Mucosa of rectum (tissue), 2 donors: ENCODE measurements at regions not wholly inside any gene's neighbourhood (a gene's known extent, or its start where the extent isn't known, plus 50 kb on each side); places are given as distances from the start of the nearest gene placed in this dataset.
"Not testable (repeated sequence)": the region's sequence is repeated elsewhere in the genome, so short reads cannot be mapped to it uniquely, and the experiment has no call there.

Experiments
- H3K27ac ChIP-seq, 2 donors: one replicate each; pipeline ENCODE4 v1.7.0; 2013; ENCODE audit warnings: inconsistent platforms in 2 of 2, low read depth in 2 of 2, low read length in 2 of 2
- H3K27me3 ChIP-seq, 2 donors: one replicate each; pipeline ENCODE4 v1.7.0; 2013; ENCODE audit warnings: low read length in 2 of 2; ENCODE audit not compliant: control insufficient read depth in 2 of 2, insufficient read depth in 2 of 2
- H3K36me3 ChIP-seq, 2 donors: one replicate each; pipeline ENCODE4 v1.7.0; 2013; ENCODE audit warnings: low read length in 2 of 2; ENCODE audit not compliant: control insufficient read depth in 2 of 2, insufficient read depth in 2 of 2
- H3K4me1 ChIP-seq, 2 donors: one replicate each; pipeline ENCODE4 v1.7.0; 2013; ENCODE audit warnings: low read length in 2 of 2, mild to moderate bottlenecking in 1 of 2; ENCODE audit not compliant: control insufficient read depth in 2 of 2, insufficient read depth in 2 of 2
- H3K4me3 ChIP-seq, 2 donors: one replicate each; pipeline ENCODE4 v1.7.0; 2013; ENCODE audit warnings: low read length in 2 of 2
- H3K9ac ChIP-seq, 2 donors: one replicate each; pipeline ENCODE4 v1.7.0; 2013; ENCODE audit warnings: low read length in 2 of 2, low read depth in 1 of 2, mild to moderate bottlenecking in 1 of 2
- H3K9me3 ChIP-seq, 2 donors: one replicate each; pipeline ENCODE4 v1.7.0; 2013; ENCODE audit warnings: low read length in 2 of 2; ENCODE audit not compliant: control insufficient read depth in 2 of 2
- donor health status: healthy.
- donor health status: Normal muscosa, but diverticular disease.

GRCh38 chr10:123367195-123367594 lies 213.0 kb downstream of the BUB3 start:
- Histone ChIP-seq H3K9me3 (no peaks in the 10 kb centered on the region), H3K27ac (no peak overlapping the region), H3K27me3 (no peaks in the 10 kb centered on the region), H3K4me1 (no peaks in the 10 kb centered on the region), H3K36me3 (no peaks in the 10 kb centered on the region), H3K4me3 (no peak overlapping the region), H3K9ac (no peak overlapping the region)

GRCh38 chr10:123371626-123372025 lies 217.4 kb downstream of the BUB3 start:
- not testable (repeated sequence) for H3K9me3 ChIP-seq, H3K36me3 ChIP-seq, H3K27ac ChIP-seq, H3K4me3 ChIP-seq, H3K9ac ChIP-seq, H3K27me3 ChIP-seq, H3K4me1 ChIP-seq

GRCh38 chr10:123373591-123373990 lies 219.4 kb downstream of the BUB3 start:
- no peaks in the 10 kb centered on the region for H3K4me1 ChIP-seq
- no peak overlapping the region for H3K9ac ChIP-seq
- H3K9me3 ChIP-seq = no peaks in the 10 kb centered on the region
- H3K27me3 ChIP-seq = no peaks in the 10 kb centered on the region
- no peak overlapping the region for H3K27ac ChIP-seq
- no peaks in the 10 kb centered on the region for H3K36me3 ChIP-seq
- no peak overlapping the region for H3K4me3 ChIP-seq

DNA sequence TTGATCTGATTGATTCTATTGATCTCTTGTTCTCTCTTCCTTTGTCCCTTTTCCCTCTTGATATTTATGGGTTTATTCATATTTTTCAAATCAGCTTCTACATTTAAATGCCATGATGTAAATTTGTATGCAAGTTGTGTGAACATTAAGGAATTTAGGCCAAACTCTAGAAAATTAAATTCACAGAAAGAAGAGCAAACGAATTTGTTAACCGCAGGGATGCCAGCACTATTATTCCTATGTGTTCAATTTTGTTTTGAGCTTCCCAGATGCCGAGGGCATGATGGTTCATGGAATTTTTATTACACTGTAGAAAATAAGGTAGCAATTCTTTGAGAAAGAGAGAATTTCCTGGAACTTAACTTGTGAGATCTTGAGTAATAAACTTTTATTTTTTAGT lies 220.9 kb downstream of the BUB3 start:
- Histone ChIP-seq H3K4me1 (no peaks in the 10 kb centered on the region), H3K27ac (no peak overlapping the region), H3K9me3 (no peaks in the 10 kb centered on the region), H3K27me3 (no peaks in the 10 kb centered on the region), H3K9ac (no peak overlapping the region), H3K4me3 (no peak overlapping the region), H3K36me3 (no peaks in the 10 kb centered on the region)

- H3K9me3 ChIP-seq = no peaks in the 10 kb centered on the region
- no peaks in the 10 kb centered on the region for H3K4me1 ChIP-seq
- H3K27ac ChIP-seq = no peak overlapping the region
- no peak overlapping the region for H3K4me3 ChIP-seq
- no peaks in the 10 kb centered on the region for H3K36me3 ChIP-seq
- H3K27me3 ChIP-seq = no peaks in the 10 kb centered on the region
- no peak overlapping the region for H3K9ac ChIP-seq
These were observed 221.5 kb downstream of the BUB3 start for GRCh38 chr10:123375738-123376137.

DNA sequence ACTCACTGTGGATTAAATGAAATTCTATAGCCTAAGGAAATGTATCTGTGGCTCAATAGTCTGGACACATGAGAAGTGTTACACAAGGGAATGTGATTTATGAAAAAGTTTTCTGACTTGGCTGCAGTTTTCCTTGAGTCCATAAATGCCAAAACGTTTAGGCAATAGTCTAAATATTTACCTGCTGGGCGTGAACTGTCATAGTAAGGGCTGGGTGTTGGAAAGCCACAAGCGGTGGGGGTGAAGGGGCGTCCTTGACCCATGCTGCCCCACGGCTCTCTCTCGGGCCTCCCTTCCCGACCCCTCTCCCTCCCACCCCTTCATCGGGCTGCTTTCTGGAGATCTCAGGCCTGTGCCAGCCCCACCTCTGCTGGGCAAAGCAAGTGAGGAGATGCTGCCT lies 223.7 kb downstream of the BUB3 start:
- H3K4me3 ChIP-seq = no peak overlapping the region
- no peaks in the 10 kb centered on the region for H3K36me3 ChIP-seq
- no peaks in the 10 kb centered on the region for H3K9me3 ChIP-seq
- no peaks in the 10 kb centered on the region for H3K27me3 ChIP-seq
- no peak overlapping the region for H3K27ac ChIP-seq
- H3K9ac ChIP-seq = no peak overlapping the region
- H3K4me1 ChIP-seq = no peaks in the 10 kb centered on the region

DNA sequence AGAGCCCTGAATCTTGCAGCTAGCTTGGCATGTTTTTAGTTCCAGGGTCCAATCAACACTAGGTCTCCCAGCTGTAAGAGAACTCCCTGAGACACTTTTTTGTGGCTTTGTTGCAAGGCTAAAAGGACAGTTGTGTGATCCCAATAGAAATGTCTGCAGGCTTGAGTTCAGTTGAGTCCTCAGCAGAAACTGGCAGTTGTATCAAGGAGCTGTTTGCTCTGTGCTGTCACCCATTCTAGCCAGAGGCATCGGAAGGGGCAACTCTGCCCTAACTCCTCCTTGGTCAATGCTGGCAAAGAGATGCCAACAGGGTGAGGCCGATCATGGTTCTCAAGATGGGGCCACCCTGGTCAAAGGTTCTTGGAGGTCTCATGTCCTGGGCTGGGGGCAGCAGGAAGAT lies 224.1 kb downstream of the BUB3 start:
- Histone ChIP-seq H3K9me3 (no peaks in the 10 kb centered on the region), H3K27me3 (no peaks in the 10 kb centered on the region), H3K27ac (no peak overlapping the region), H3K9ac (no peak overlapping the region), H3K4me3 (no peak overlapping the region), H3K4me1 (no peaks in the 10 kb centered on the region), H3K36me3 (no peaks in the 10 kb centered on the region)

- no peak overlapping the region for H3K4me3 ChIP-seq
- H3K36me3 ChIP-seq = no peaks in the 10 kb centered on the region
- H3K4me1 ChIP-seq = no peaks in the 10 kb centered on the region
- no peaks in the 10 kb centered on the region for H3K9me3 ChIP-seq
- H3K27ac ChIP-seq = no peak overlapping the region
- H3K9ac ChIP-seq = no peak overlapping the region
- no peaks in the 10 kb centered on the region for H3K27me3 ChIP-seq
These were observed 225.0 kb downstream of the BUB3 start for GRCh38 chr10:123379156-123379555.

DNA sequence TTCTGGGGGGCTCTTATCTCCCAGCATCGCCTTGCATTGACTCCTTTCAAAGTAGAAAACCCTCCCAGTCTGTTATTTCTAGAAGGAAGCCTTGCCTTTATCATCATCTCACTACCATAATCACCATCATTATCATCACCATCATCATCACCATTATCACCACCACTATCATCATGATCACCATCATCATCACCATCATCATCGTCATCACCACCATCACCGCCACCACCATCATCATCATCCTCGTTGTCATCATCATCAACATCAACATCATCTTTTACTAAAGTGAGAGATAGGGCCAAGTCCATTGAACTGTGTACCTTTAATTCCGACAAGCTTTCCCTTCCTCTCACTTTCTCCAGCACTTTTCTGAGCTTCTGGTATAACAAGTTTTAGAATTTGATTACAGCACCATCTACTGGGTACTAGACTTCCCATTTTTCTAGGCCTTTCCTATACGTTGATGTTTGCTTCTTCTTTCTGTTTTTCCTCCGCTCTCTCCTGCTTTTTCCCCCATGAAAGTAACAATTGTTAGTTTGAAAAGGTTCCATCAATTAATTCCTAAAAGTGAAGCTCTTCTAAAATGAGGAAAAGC lies 226.4 kb downstream of the BUB3 start:
- Histone ChIP-seq H3K9me3 (peaks cover 0 to 2% of the 10 kb centered on the region in 2 donors), H3K4me3 (no peak overlapping the region), H3K36me3 (no peaks in the 10 kb centered on the region), H3K4me1 (no peaks in the 10 kb centered on the region), H3K9ac (no peak overlapping the region), H3K27ac (no peak overlapping the region), H3K27me3 (no peaks in the 10 kb centered on the region)

DNA sequence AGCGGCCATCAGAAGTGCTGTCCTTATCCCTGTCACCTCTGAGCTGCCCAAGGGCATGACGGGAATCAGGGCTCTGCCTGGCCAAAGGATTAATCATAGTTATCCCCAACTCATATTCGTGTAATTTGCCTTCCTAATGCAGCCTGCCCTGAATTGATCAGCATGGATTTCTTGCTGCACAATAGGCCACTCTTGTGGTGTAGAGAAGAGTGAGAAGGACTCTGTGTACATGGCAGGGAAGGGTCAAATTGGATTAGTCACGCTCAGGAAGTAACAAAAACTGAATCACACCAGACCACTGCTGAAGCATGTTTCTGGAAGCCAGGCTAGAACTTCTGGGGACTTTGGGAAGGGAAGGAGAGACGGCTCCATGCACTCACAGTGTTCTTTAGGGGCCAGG lies 227.0 kb downstream of the BUB3 start:
- no peaks in the 10 kb centered on the region for H3K36me3 ChIP-seq
- H3K9ac ChIP-seq = no peak overlapping the region
- no peaks in the 10 kb centered on the region for H3K4me1 ChIP-seq
- peaks cover 0 to 2% of the 10 kb centered on the region in 2 donors for H3K9me3 ChIP-seq
- no peaks in the 10 kb centered on the region for H3K27me3 ChIP-seq
- H3K4me3 ChIP-seq = no peak overlapping the region
- H3K27ac ChIP-seq = no peak overlapping the region

- Histone ChIP-seq H3K4me3 (no peak overlapping the region), H3K9ac (no peak overlapping the region), H3K9me3 (peaks cover 0 to 2% of the 10 kb centered on the region in 2 donors), H3K4me1 (no peaks in the 10 kb centered on the region), H3K27ac (no peak overlapping the region), H3K36me3 (no peaks in the 10 kb centered on the region), H3K27me3 (no peaks in the 10 kb centered on the region)
These were observed 228.3 kb downstream of the BUB3 start for GRCh38 chr10:123382491-123382890.
